ENCODE measurements at regions not wholly inside any gene's neighbourhood (a gene's known extent, or its start where the extent isn't known, plus 50 kb on each side); places are given as distances from the start of the nearest gene placed in this dataset.
"Not testable (repeated sequence)": the region's sequence is repeated elsewhere in the genome, so short reads cannot be mapped to it uniquely, and the experiment has no call there.

GRCh38 chr21:39007532-39007931 is 175.7 kb downstream of the PSMG1 start:
- no peak overlapping the region for H3K27ac ChIP-seq (ENCODE audit: low read depth, low read length)
- H3K27me3 ChIP-seq (ENCODE audit: control insufficient read depth, insufficient read depth, low read length) = no peaks in the 10 kb centered on the region
- H3K4me1 ChIP-seq (ENCODE audit: control insufficient read depth, insufficient read depth, low read length) = peaks cover 12% of the 10 kb centered on the region; the same call in 1 of the 2 replicates
- H3K4me3 ChIP-seq (ENCODE audit: low read depth, low read length) = no peak overlapping the region
- no peak overlapping the region for H3K9ac ChIP-seq (ENCODE audit: low read depth, low read length)
- no peaks in the 10 kb centered on the region for H3K9me3 ChIP-seq (ENCODE audit: control insufficient read depth, insufficient read depth, low read length)
- no peaks in the 10 kb centered on the region for H3K36me3 ChIP-seq (ENCODE audit: control insufficient read depth, insufficient read depth, low read length)

- no peak overlapping the region for H3K4me3 ChIP-seq (ENCODE audit: low read depth, low read length)
- peak overlapping the region; percentile 43 for H3K27ac ChIP-seq (ENCODE audit: low read depth, low read length)
- no peaks in the 10 kb centered on the region for H3K27me3 ChIP-seq (ENCODE audit: control insufficient read depth, insufficient read depth, low read length)
- peaks cover 12% of the 10 kb centered on the region; the same call in 1 of the 2 replicates for H3K4me1 ChIP-seq (ENCODE audit: control insufficient read depth, insufficient read depth, low read length)
- H3K36me3 ChIP-seq (ENCODE audit: control insufficient read depth, insufficient read depth, low read length) = no peaks in the 10 kb centered on the region
- H3K9ac ChIP-seq (ENCODE audit: low read depth, low read length) = no peak overlapping the region
- no peaks in the 10 kb centered on the region for H3K9me3 ChIP-seq (ENCODE audit: control insufficient read depth, insufficient read depth, low read length)
Observed at GRCh38 chr21:39006571-39007311, 176.5 kb downstream of the PSMG1 start.

GRCh38 chr21:39005502-39005787 is 177.8 kb downstream of the PSMG1 start:
- no peaks in the 10 kb centered on the region for H3K9me3 ChIP-seq (ENCODE audit: control insufficient read depth, insufficient read depth, low read length)
- H3K27ac ChIP-seq (ENCODE audit: low read depth, low read length) = no peak overlapping the region
- H3K4me3 ChIP-seq (ENCODE audit: low read depth, low read length) = no peak overlapping the region
- H3K36me3 ChIP-seq (ENCODE audit: control insufficient read depth, insufficient read depth, low read length) = no peaks in the 10 kb centered on the region
- no peaks in the 10 kb centered on the region for H3K27me3 ChIP-seq (ENCODE audit: control insufficient read depth, insufficient read depth, low read length)
- H3K4me1 ChIP-seq (ENCODE audit: control insufficient read depth, insufficient read depth, low read length) = peaks cover 12% of the 10 kb centered on the region; the same call in 1 of the 2 replicates
- no peak overlapping the region for H3K9ac ChIP-seq (ENCODE audit: low read depth, low read length)

- Histone ChIP-seq H3K9ac (ENCODE audit: low read depth, low read length) (no peak overlapping the region), H3K36me3 (ENCODE audit: control insufficient read depth, insufficient read depth, low read length) (no peaks in the 10 kb centered on the region), H3K27me3 (ENCODE audit: control insufficient read depth, insufficient read depth, low read length) (no peaks in the 10 kb centered on the region), H3K4me1 (ENCODE audit: control insufficient read depth, insufficient read depth, low read length) (peaks cover 12% of the 10 kb centered on the region; the same call in 1 of the 2 replicates), H3K27ac (ENCODE audit: low read depth, low read length) (no peak overlapping the region), H3K9me3 (ENCODE audit: control insufficient read depth, insufficient read depth, low read length) (no peaks in the 10 kb centered on the region), H3K4me3 (ENCODE audit: low read depth, low read length) (no peak overlapping the region)
Observed at GRCh38 chr21:39004634-39005501, 178.4 kb downstream of the PSMG1 start.

GRCh38 chr21:39003982-39004633 is 179.1 kb downstream of the PSMG1 start:
- H3K27me3 ChIP-seq (ENCODE audit: control insufficient read depth, insufficient read depth, low read length) = no peaks in the 10 kb centered on the region
- no peak overlapping the region for H3K9ac ChIP-seq (ENCODE audit: low read depth, low read length)
- no peak overlapping the region for H3K4me3 ChIP-seq (ENCODE audit: low read depth, low read length)
- H3K36me3 ChIP-seq (ENCODE audit: control insufficient read depth, insufficient read depth, low read length) = no peaks in the 10 kb centered on the region
- H3K27ac ChIP-seq (ENCODE audit: low read depth, low read length) = no peak overlapping the region
- no peaks in the 10 kb centered on the region for H3K9me3 ChIP-seq (ENCODE audit: control insufficient read depth, insufficient read depth, low read length)
- peaks cover 12% of the 10 kb centered on the region; the same call in 1 of the 2 replicates for H3K4me1 ChIP-seq (ENCODE audit: control insufficient read depth, insufficient read depth, low read length)

- Histone ChIP-seq H3K4me1 (ENCODE audit: control insufficient read depth, insufficient read depth, low read length) (peaks cover 7% of the 10 kb centered on the region; the same call in 1 of the 2 replicates), H3K9ac (ENCODE audit: low read depth, low read length) (no peak overlapping the region), H3K4me3 (ENCODE audit: low read depth, low read length) (no peak overlapping the region), H3K36me3 (ENCODE audit: control insufficient read depth, insufficient read depth, low read length) (no peaks in the 10 kb centered on the region), H3K27me3 (ENCODE audit: control insufficient read depth, insufficient read depth, low read length) (no peaks in the 10 kb centered on the region), H3K9me3 (ENCODE audit: control insufficient read depth, insufficient read depth, low read length) (no peaks in the 10 kb centered on the region), H3K27ac (ENCODE audit: low read depth, low read length) (no peak overlapping the region)
Observed at GRCh38 chr21:39001341-39001740, 181.9 kb downstream of the PSMG1 start.

- no peaks in the 10 kb centered on the region for H3K36me3 ChIP-seq (ENCODE audit: control insufficient read depth, insufficient read depth, low read length)
- no peak overlapping the region for H3K27ac ChIP-seq (ENCODE audit: low read depth, low read length)
- H3K4me1 ChIP-seq (ENCODE audit: control insufficient read depth, insufficient read depth, low read length) = peaks cover 5% of the 10 kb centered on the region; the same call in 1 of the 2 replicates
- H3K4me3 ChIP-seq (ENCODE audit: low read depth, low read length) = no peak overlapping the region
- no peak overlapping the region for H3K9ac ChIP-seq (ENCODE audit: low read depth, low read length)
- no peaks in the 10 kb centered on the region for H3K27me3 ChIP-seq (ENCODE audit: control insufficient read depth, insufficient read depth, low read length)
- H3K9me3 ChIP-seq (ENCODE audit: control insufficient read depth, insufficient read depth, low read length) = no peaks in the 10 kb centered on the region
Observed at GRCh38 chr21:39000496-39000895, 182.8 kb downstream of the PSMG1 start.

GRCh38 chr21:38999161-38999560 is 184.1 kb downstream of the PSMG1 start:
- Histone ChIP-seq H3K4me1 (ENCODE audit: control insufficient read depth, insufficient read depth, low read length) (no peaks in the 10 kb centered on the region), H3K27ac (ENCODE audit: low read depth, low read length) (no peak overlapping the region)

GRCh38 chr21:38998281-38998680 is 185.0 kb downstream of the PSMG1 start:
- H3K9me3 ChIP-seq (ENCODE audit: control insufficient read depth, insufficient read depth, low read length); H3K27me3 ChIP-seq (ENCODE audit: control insufficient read depth, insufficient read depth, low read length); H3K27ac ChIP-seq (ENCODE audit: low read depth, low read length); H3K36me3 ChIP-seq (ENCODE audit: control insufficient read depth, insufficient read depth, low read length); H3K4me1 ChIP-seq (ENCODE audit: control insufficient read depth, insufficient read depth, low read length); H3K9ac ChIP-seq (ENCODE audit: low read depth, low read length); H3K4me3 ChIP-seq (ENCODE audit: low read depth, low read length): not testable (repeated sequence)

More at GRCh38 chr21:38999161-38999560, 184.1 kb downstream of the PSMG1 start:
- Histone ChIP-seq H3K36me3 (ENCODE audit: control insufficient read depth, insufficient read depth, low read length) (no peaks in the 10 kb centered on the region), H3K27me3 (ENCODE audit: control insufficient read depth, insufficient read depth, low read length) (no peaks in the 10 kb centered on the region; the same call in 1 of the 2 replicates), H3K4me3 (ENCODE audit: low read depth, low read length) (no peak overlapping the region), H3K9me3 (ENCODE audit: control insufficient read depth, insufficient read depth, low read length) (no peaks in the 10 kb centered on the region), H3K9ac (ENCODE audit: low read depth, low read length) (no peak overlapping the region)

GRCh38 chr21:38997843-38998175 is 185.4 kb downstream of the PSMG1 start:
- H3K9me3 ChIP-seq (ENCODE audit: control insufficient read depth, insufficient read depth, low read length); H3K4me1 ChIP-seq (ENCODE audit: control insufficient read depth, insufficient read depth, low read length); H3K27ac ChIP-seq (ENCODE audit: low read depth, low read length); H3K4me3 ChIP-seq (ENCODE audit: low read depth, low read length); H3K9ac ChIP-seq (ENCODE audit: low read depth, low read length); H3K27me3 ChIP-seq (ENCODE audit: control insufficient read depth, insufficient read depth, low read length); H3K36me3 ChIP-seq (ENCODE audit: control insufficient read depth, insufficient read depth, low read length): not testable (repeated sequence)

Measured in HUES48 (cell line).